H1 (cell line): ENCODE measurements at regions not wholly inside any gene's neighbourhood (a gene's known extent, or its start where the extent isn't known, plus 50 kb on each side); places are given as distances from the start of the nearest gene placed in this dataset.

ENCODE experiments used
- CTCF ChIA-PET: fragments of 300-600 bp; sonication (Branson Sonifier 250); formaldehyde crosslinking; loops from one replicate; lab custom pipeline; 2021; ENCODE audit not compliant: partially characterized antibody; lab: Charles Lee
- POLR2A ChIA-PET: fragments of 300-600 bp; sonication (Branson Sonifier 250); formaldehyde crosslinking; loops from one replicate; lab custom pipeline; 2021; ENCODE audit warnings: inconsistent platforms; ENCODE audit not compliant: partially characterized antibody; lab: Charles Lee
- DNase-seq, 2 experiments: peaks; one replicate each; pipeline versions ENCODE4 v3.0.0 to v3.0.0-alpha.2; 2010 to 2022; ENCODE audit warnings: low spot score in 2 of 2, low read depth in 1 of 2, mixed read lengths in 1 of 2
- FAIRE-seq: peaks from 2 replicates; lab custom pipeline; 2011; peaks lifted over from hg19 to GRCh38; lab: Jason Lieb, UNC
- H2AFZ ChIP-seq: 2 replicates; pipeline ENCODE4 v1.8.1; 2012; ENCODE audit warnings: low read length, inconsistent platforms
- H2AK5ac ChIP-seq: 2 replicates; pipeline ENCODE4 v1.6.1; 2013; ENCODE audit warnings: low read depth, low read length
- H2BK120ac ChIP-seq: replicated peaks from 2 replicates; pipeline ENCODE3; 2013; ENCODE audit warnings: low read depth, low read length, inconsistent platforms
- H2BK12ac ChIP-seq: 2 replicates; pipeline ENCODE4 v1.6.1; 2013; ENCODE audit warnings: low read depth, low read length
- H2BK15ac ChIP-seq: 2 replicates; pipeline ENCODE4 v1.6.1; 2013; ENCODE audit warnings: low read length
- H2BK20ac ChIP-seq: 2 replicates; pipeline ENCODE4 v1.6.1; 2013; ENCODE audit warnings: low read length
- H2BK5ac ChIP-seq: 2 replicates; pipeline ENCODE4 v1.6.1; 2013; ENCODE audit warnings: low read depth, low read length
- H3K14ac ChIP-seq: 2 replicates; pipeline ENCODE4 v1.6.1; 2013; ENCODE audit warnings: inconsistent platforms; ENCODE audit not compliant: insufficient read length
- H3K18ac ChIP-seq: 2 replicates; pipeline ENCODE4 v1.6.1; 2013; ENCODE audit warnings: low read length; ENCODE audit errors: extremely low read depth
- H3K23ac ChIP-seq: 2 replicates; pipeline ENCODE4 v1.6.1; 2013; ENCODE audit warnings: inconsistent platforms; ENCODE audit not compliant: insufficient read length
- H3K23me2 ChIP-seq: 2 replicates; pipeline ENCODE4 v1.6.1; 2013; ENCODE audit warnings: low read depth, low read length
- H3K27ac ChIP-seq: 2 replicates; pipeline ENCODE4 v1.6.1; 2011; ENCODE audit warnings: low read depth, low read length, inconsistent platforms
- H3K27me3 ChIP-seq, 4 experiments: replicated peaks in 1 of 4; 1 replicate in 1 of 4; 2 replicates in 3 of 4; pipeline versions ENCODE4 v1.6.1 to v1.8.1; 2011 to 2013; ENCODE audit warnings: low read length in 3 of 4, mild to moderate bottlenecking in 3 of 4, inconsistent platforms in 2 of 4, mixed read lengths in 2 of 4, moderate library complexity in 1 of 4; ENCODE audit not compliant: control insufficient read depth in 3 of 4, insufficient read depth in 3 of 4; ENCODE audit errors: extremely low read depth in 1 of 4
- H3K36me3 ChIP-seq, 4 experiments: 2 replicates each; pipeline versions ENCODE4 v1.6.1 to v1.8.1; 2011 to 2013; ENCODE audit warnings: mild to moderate bottlenecking in 4 of 4, low read length in 3 of 4, moderate library complexity in 2 of 4, control low read depth in 1 of 4, inconsistent platforms in 1 of 4; ENCODE audit not compliant: insufficient read depth in 4 of 4, control insufficient read depth in 2 of 4
- H3K4ac ChIP-seq: replicated peaks from 2 replicates; pipeline ENCODE3; 2013; ENCODE audit warnings: low read length, low read depth, mixed read lengths, inconsistent platforms; ENCODE audit not compliant: insufficient read length
- H3K4me1 ChIP-seq, 4 experiments: replicated peaks in 1 of 4; 1 replicate in 1 of 4; 2 replicates in 3 of 4; pipeline versions ENCODE4 v1.6.1 to v1.8.1; 2011 to 2013; ENCODE audit warnings: low read length in 3 of 4, inconsistent platforms in 2 of 4, mixed read lengths in 1 of 4; ENCODE audit not compliant: insufficient read depth in 4 of 4, control insufficient read depth in 3 of 4
- H3K4me2 ChIP-seq, 2 experiments: 2 replicates each; pipeline versions ENCODE4 v1.6.1 to v1.8.1; 2011 to 2013; ENCODE audit warnings: low read depth in 2 of 2, low read length in 2 of 2, control low read depth in 1 of 2, inconsistent platforms in 1 of 2, mild to moderate bottlenecking in 1 of 2; ENCODE audit not compliant: insufficient read depth in 1 of 2
- H3K4me3 ChIP-seq, 4 experiments: fragments of 200-600, 300-600 bp in 1 of 4; sonication (generic), shearing (Covaris generic), sonication (Bioruptor Twin) in 1 of 4; 2 replicates each; pipeline versions ENCODE4 v1.5.1 to v1.8.1; 2011 to 2016; ENCODE audit warnings: low read length in 4 of 4, low read depth in 3 of 4, control low read depth in 2 of 4, inconsistent platforms in 2 of 4, mild to moderate bottlenecking in 2 of 4, mixed read lengths in 1 of 4, moderate library complexity in 1 of 4; ENCODE audit not compliant: insufficient read depth in 2 of 4; ENCODE audit errors: extremely low read depth in 1 of 4
- H3K56ac ChIP-seq: replicated peaks from 2 replicates; pipeline ENCODE3; 2013; ENCODE audit warnings: low read depth, mild to moderate bottlenecking, mixed read lengths, low read length, inconsistent platforms; ENCODE audit not compliant: insufficient read length
- H3K79me1 ChIP-seq: 2 replicates; pipeline ENCODE4 v1.6.1; 2013; ENCODE audit warnings: low read depth, low read length, control low read depth
- H3K79me2 ChIP-seq, 2 experiments: 2 replicates each; pipeline versions ENCODE4 v1.6.1 to v1.8.1; 2012 to 2013; ENCODE audit warnings: low read length in 2 of 2, mild to moderate bottlenecking in 2 of 2, inconsistent platforms in 1 of 2; ENCODE audit not compliant: insufficient read depth in 2 of 2, control insufficient read depth in 1 of 2
- H3K9ac ChIP-seq, 4 experiments: replicated peaks in 1 of 4; 1 replicate in 1 of 4; 2 replicates in 3 of 4; pipeline versions ENCODE4 v1.6.1 to v1.8.1; 2011 to 2013; ENCODE audit warnings: low read depth in 3 of 4, low read length in 3 of 4, control low read depth in 2 of 4, mild to moderate bottlenecking in 2 of 4, moderate library complexity in 2 of 4, inconsistent platforms in 1 of 4; ENCODE audit errors: extremely low read depth in 1 of 4
- H3K9me3 ChIP-seq, 2 experiments: 2 replicates each; pipeline versions ENCODE4 v1.6.1 to v1.8.1; 2012 to 2013; ENCODE audit warnings: mild to moderate bottlenecking in 2 of 2, moderate library complexity in 2 of 2, control low read depth in 1 of 2, inconsistent platforms in 1 of 2, low read depth in 1 of 2, low read length in 1 of 2, mixed read lengths in 1 of 2; ENCODE audit not compliant: insufficient read depth in 2 of 2
- H4K20me1 ChIP-seq, 2 experiments: replicated peaks in 1 of 2; 2 replicates each; pipeline versions ENCODE3 to v1.8.1; 2011 to 2013; ENCODE audit warnings: inconsistent platforms in 2 of 2, low read length in 2 of 2, mild to moderate bottlenecking in 1 of 2; ENCODE audit not compliant: insufficient read depth in 2 of 2, control insufficient read depth in 1 of 2
- H4K5ac ChIP-seq: 2 replicates; pipeline ENCODE4 v1.6.1; 2013; ENCODE audit warnings: low read length, low read depth, mixed read lengths, inconsistent platforms; ENCODE audit not compliant: insufficient read length
- H4K8ac ChIP-seq: 2 replicates; pipeline ENCODE4 v1.8.0; 2013; ENCODE audit warnings: mild to moderate bottlenecking, moderate library complexity, low read length, inconsistent platforms; ENCODE audit not compliant: insufficient read depth; ENCODE audit errors: extremely low read depth
- H4K91ac ChIP-seq: replicated peaks from 2 replicates; pipeline ENCODE3; 2013; ENCODE audit warnings: low read length, mixed read lengths, inconsistent platforms; ENCODE audit not compliant: insufficient read length
- CBX8 ChIP-seq: fragments of 300-800, 300-1000 bp; sonication (generic); IDR thresholded peaks from 2 replicates; pipeline ENCODE4 v1.7.1; 2016; ENCODE audit warnings: low read depth, low read length, borderline replicate concordance
- CREB1 ChIP-seq: IDR thresholded peaks from 2 replicates; pipeline ENCODE4 v1.6.1; 2012; ENCODE audit warnings: inconsistent platforms
- RAD21 ChIP-seq, 2 experiments: IDR thresholded peaks in 1 of 2; conservative IDR thresholded peaks in 1 of 2; 2 replicates each; pipeline ENCODE4 v1.6.1; 2011; ENCODE audit warnings: low read depth in 2 of 2, low read length in 2 of 2, improper control_type of control experiment in 1 of 2, inconsistent platforms in 1 of 2, mild to moderate bottlenecking in 1 of 2, moderate library complexity in 1 of 2
- WGBS, 2 experiments: shearing (Covaris generic) in 1 of 2; methylation state at CpG; one replicate each; pipeline versions ENCODE4 v1.1.6 to v1.1.7; 2013 to 2015; ENCODE audit warnings: low lambda C conversion rate in 2 of 2, mixed read lengths in 2 of 2, inconsistent platforms in 1 of 2, low coverage in 1 of 2, missing lambda C conversion rate in 1 of 2; ENCODE audit not compliant: insufficient replicate concordance in 2 of 2, insufficient coverage in 1 of 2, insufficient read length in 1 of 2; ENCODE audit errors: extremely low coverage in 1 of 2, missing lambda C conversion rate in 1 of 2; 5-methylcytosine and 5-hydroxymethylcytosine counted together
- TF ChIP-seq, protein P1 (sequence below), 3 experiments: IDR thresholded peaks; 1 replicate in 2 of 3; 2 replicates in 1 of 3; pipeline versions ENCODE4 v1.5.1 to v1.6.1; 2011; ENCODE audit warnings: low read length in 3 of 3, mild to moderate bottlenecking in 3 of 3, inconsistent platforms in 2 of 3, low read depth in 1 of 3, moderate library complexity in 1 of 3; ENCODE audit not compliant: insufficient read depth in 1 of 3; ENCODE audit errors: control extremely low read depth in 1 of 3

DNA sequence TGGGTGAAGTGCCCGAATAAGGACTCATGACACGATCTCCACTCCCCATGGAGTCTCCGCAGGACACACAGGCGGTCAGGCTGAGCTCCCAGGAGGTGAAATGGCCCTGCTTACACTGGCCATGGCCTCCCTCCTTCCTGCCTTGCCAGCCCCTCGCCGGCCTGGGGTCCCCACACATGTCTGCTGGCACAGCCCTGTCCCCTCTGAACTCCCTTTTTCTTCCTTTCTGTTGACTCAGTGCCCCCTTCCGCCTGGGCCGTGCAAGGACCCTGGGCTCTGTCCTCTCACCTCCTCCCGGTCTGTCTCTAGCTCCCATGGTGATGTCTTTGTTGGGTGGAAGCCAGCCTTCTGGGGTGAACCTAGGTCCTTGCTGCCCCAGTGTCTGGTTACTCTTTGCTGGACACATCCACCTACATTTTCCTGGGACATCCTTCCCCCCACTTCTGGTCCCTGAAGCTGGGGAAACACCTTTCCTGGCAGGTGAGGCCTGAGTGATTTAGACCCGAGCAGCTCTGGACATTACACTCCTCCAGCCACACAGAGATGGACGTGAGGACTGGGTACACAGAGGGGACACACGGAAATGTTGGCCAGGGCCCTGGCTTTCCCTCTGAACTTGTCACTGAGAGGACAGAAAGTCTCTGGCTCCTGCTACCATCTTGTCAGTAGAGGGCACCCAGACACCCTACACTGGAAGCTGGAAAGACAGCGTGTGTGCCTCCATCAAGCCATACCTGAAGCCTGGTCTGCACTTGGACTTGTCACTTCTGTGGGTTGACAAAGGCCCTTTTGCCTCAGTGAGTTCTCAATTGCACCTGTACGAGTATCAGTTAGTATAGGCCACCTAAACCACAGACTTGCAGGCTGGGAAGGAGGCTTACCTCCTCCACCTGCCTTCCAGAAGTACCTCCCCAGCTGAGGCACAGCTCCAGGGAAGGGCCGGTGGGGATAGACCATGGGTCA lies 864.3 kb downstream of the TBC1D22A start:
- Histone ChIP-seq H3K9me3 (peaks cover 0 to 4% of the 10 kb centered on the region in 2 experiments; a peak in 1 of 4 replicates), H3K56ac (no peak overlapping the region), H3K79me1 (no peaks in the 10 kb centered on the region), H4K5ac (no peak overlapping the region), H3K4me3 (no peak overlapping the region), H4K8ac (no peak overlapping the region; the same call in 1 of the 2 replicates), H3K23me2 (peaks cover 9% of the 10 kb centered on the region; the same call in 1 of the 2 replicates), H3K36me3 (no peaks in the 10 kb centered on the region), H3K9ac (no peak overlapping the region), H3K4me2 (no peak overlapping the region), H3K14ac (no peak overlapping the region), H2BK12ac (no peak overlapping the region), H2AK5ac (no peak overlapping the region; the same call in 1 of the 2 replicates), H3K27ac (no peak overlapping the region), H2BK20ac (no peak overlapping the region), H3K18ac (no peak overlapping the region), H2BK5ac (no peak overlapping the region), H2AFZ (no peak overlapping the region), H4K91ac (no peak overlapping the region), H3K4ac (no peak overlapping the region), H4K20me1 (peaks cover 0 to 5% of the 10 kb centered on the region in 2 experiments), H3K4me1 (no peaks in the 10 kb centered on the region), H2BK120ac (no peak overlapping the region), H3K23ac (no peak overlapping the region), H3K27me3 (no peaks in the 10 kb centered on the region), H2BK15ac (no peak overlapping the region), H3K79me2 (no peaks in the 10 kb centered on the region)
- 89% methylated on average over 13 of the region's 15 CpGs; no CpG with 5 or more reads in 1 of the 2 experiments for WGBS, 2 experiments
- FAIRE-seq (no peak), DNase-seq (no peak)
- ChIA-PET POLR2A (no interaction called here), CTCF (interaction anchor here (0.6 to 2.4 kb wide), 3 partner anchors 153 to 195 kb away, joined by 3 to 8 read pairs (median 3); no protein-coding TSS in a partner anchor)
- TF ChIP-seq RAD21 (IDR thresholded peaks at IDR 0.05 in 1 of 2, conservative IDR thresholded peaks at IDR 0.05 in 1 of 2; ENCODE audit: low read depth in 2 of 2, low read length in 2 of 2), result peak; percentile 56 to 70
- TF ChIP-seq, protein P1, sequence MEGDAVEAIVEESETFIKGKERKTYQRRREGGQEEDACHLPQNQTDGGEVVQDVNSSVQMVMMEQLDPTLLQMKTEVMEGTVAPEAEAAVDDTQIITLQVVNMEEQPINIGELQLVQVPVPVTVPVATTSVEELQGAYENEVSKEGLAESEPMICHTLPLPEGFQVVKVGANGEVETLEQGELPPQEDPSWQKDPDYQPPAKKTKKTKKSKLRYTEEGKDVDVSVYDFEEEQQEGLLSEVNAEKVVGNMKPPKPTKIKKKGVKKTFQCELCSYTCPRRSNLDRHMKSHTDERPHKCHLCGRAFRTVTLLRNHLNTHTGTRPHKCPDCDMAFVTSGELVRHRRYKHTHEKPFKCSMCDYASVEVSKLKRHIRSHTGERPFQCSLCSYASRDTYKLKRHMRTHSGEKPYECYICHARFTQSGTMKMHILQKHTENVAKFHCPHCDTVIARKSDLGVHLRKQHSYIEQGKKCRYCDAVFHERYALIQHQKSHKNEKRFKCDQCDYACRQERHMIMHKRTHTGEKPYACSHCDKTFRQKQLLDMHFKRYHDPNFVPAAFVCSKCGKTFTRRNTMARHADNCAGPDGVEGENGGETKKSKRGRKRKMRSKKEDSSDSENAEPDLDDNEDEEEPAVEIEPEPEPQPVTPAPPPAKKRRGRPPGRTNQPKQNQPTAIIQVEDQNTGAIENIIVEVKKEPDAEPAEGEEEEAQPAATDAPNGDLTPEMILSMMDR (IDR thresholded peaks at IDR 0.05; ENCODE audit: control extremely low read depth in 1 of 3, insufficient read depth in 1 of 3, low read depth in 1 of 3, low read length in 3 of 3), result peak; percentile 36 to 40 (median 38)
- TF ChIP-seq CREB1, result no peak
- TF ChIP-seq CBX8, result no peak
